Tongue (tissue), 1 donor: ENCODE measurements at regions not wholly inside any gene's neighbourhood (a gene's known extent, or its start where the extent isn't known, plus 50 kb on each side); places are given as distances from the start of the nearest gene placed in this dataset.

Experiments used
- DNase-seq: peaks from one replicate; pipeline ENCODE4 v3.0.0-alpha.2; 2015

- no peak for DNase-seq
These were observed 581.1 kb downstream of the CAAP1 start for GRCh38 chr9:26311463-26311995.

DNA sequence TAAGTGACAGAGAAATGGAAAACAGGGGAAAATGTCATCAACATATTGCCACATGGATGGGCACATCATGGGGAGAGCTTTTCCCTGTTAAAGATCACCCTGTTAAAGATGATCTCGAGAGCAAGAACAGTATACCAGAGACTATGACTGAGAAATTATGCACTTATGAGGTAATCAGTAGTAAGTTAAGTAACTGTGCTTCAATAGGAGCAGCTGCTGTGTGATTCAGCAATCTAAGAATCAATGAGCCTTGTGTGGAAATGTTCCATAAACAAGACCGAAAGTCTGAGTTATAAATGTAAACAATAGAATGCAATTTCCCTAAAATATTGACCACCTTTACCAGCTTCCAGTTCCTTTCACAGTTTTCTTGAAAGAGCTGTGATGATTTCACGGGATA, 582.3 kb downstream of the CAAP1 start:
- no peak for DNase-seq

DNA sequence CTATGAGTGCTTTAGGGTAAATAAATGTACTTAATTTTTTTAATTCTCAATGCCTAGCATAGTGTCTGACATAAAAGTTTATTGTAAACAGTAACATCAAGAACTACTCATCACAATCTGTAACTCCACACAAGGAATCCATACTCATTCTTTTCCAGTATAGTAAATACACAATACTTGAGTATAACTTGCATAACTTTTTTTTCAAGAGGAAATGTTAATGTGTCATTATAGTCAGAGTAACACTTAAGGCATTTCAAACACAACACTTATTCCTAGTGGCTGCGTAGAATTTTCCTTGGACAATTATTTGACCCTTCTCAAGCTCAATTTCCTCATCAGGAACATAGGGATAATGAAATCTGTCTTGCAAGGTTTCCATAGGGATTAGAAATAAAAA, 584.3 kb downstream of the CAAP1 start:
- DNase-seq = no peak

GRCh38 chr9:26301659-26302058, 590.9 kb downstream of the CAAP1 start:
- no peak for DNase-seq

DNA sequence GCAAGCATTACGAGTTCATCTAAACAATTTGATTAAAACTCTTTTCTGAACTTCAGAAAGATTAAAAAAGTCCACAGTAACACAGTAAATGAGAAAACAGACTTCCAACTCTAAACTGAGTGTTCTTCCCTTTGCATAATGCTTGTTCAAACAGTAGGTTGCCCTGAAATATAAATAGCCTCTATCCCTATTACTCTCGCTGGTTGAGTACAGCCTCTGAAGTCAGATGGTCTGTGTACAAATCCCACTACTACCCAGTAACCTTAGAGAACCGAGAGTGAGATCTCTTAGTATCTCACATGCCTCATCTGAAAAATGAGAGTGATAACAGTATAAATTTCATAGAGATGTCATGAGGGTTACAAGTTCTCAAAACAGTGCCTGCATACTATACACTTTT, 591.6 kb downstream of the CAAP1 start:
- no peak for DNase-seq

DNA sequence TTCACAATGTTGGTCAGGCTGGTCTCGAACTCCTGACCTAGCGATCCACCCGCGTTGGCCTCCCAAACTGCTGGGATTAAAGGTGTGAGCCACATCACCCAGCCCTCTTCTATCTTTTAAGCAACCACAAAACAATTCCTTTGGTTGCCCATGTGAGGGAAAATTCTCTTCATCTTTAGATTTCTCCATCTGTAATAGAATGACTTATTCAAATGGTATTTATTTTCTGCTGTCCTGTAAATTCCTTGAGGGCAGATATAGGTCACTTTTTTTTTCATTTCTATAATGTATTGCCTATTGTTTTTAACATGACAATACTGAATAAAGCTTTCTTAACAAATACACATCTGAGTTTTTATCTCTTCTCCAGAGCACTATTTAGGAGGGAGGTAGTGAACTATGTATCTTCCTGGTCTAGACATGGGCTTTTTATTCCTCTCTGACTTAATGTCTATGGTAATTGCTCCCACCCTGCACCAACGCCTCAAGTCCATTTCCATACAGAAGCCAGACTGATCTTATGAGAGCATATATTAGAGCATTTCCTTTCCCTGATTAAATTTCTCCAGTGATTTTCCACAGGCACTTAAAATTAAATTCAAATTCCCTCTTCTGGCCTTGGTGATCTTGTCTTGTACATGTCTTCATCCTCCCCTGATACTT, 595.6 kb downstream of the CAAP1 start:
- DNase-seq = no peak

DNA sequence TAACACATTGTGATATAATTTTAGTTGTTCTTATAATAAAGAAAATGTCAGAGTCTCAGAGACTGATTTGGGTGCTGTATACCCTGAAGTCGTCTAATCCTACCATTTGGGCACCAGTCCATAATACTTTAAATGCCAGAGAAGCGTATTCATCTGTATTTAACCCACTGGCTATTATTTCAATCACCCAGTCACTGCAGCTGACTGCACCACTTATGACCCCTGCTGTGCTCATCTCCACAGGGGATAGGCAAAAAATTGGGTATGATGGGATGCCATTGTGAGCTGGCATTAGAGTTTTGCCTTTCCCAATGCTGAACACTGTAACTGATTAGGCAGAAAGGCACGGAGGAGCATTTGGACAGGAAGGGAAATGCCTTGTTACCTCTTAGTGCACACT, 599.7 kb downstream of the CAAP1 start:
- no peak for DNase-seq

DNA sequence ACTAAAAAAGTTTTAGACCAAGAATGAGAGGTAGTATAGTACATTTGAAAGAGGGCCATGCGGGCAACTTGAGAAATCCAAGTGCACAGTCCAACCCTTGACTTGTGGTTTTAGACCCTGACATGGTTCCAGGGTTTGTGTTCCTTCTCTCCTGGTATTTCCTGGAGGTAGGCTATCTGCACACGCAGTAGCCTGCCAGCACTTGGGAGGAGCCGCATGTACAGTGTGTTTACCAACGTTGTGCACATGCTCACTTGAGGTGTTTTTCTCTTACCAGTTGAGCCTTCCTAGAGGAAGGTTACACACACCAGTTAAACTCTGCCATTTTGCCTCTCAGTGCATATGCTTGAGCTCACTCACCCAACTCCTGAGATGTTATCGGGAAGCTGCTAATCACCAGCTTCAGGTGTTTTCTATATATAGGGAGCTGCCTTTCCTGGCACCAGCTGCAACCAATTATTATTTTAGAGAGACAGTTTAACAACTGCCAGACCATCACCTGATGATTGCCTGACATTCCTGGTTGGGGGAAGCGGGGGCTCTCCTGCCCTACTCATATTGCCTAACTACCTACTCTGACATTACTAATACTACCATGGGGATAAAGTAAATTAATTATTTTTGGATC, 593.4 kb upstream of the TUSC1 start:
- no peak for DNase-seq

- no peak for DNase-seq
These were observed 588.0 kb upstream of the TUSC1 start for GRCh38 chr9:26266146-26266793.

DNA sequence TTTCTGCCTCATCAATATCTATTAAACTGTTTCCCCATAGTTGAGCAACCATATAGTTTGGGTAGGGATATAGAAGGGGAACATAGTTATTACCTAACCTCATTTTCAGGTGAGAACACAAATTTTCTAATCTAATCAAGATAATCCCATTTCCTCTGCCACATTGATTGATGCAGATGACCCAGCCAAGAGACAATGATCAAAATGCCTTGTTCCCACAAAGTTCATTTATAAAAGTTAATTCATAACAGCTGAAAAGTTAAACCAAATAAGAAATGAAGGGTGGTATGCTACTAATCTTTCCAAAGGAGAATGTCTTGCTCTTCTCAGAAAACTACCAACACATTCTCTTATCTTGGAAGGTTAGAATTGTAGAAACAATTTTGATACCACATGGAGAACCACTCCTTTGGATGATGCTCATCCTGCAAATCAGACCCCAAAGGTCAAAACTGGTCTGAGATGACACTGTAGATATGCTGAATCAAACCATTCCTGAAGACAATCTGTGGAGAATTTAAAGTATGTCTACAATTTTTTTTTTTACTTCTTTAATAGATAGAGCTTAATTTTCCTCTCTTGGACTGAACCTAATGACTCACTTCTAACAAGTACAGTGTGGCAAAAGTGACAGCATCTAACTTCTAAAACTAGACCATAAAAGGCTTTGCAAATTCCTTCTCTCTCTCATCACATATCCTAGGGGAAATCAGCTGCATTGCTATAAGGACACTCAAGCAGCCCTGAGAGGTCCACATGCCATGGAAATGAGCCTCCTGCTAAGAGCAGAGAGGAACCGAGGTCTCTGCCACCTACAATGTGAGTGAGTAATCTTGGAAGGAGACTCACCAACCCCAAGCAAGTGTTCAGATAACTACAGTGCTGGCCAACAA, 586.7 kb upstream of the TUSC1 start:
- DNase-seq = no peak

GRCh38 chr9:26263478-26263877, 585.2 kb upstream of the TUSC1 start:
- DNase-seq = no peak

GRCh38 chr9:26262421-26263107, 584.3 kb upstream of the TUSC1 start:
- no peak for DNase-seq

DNA sequence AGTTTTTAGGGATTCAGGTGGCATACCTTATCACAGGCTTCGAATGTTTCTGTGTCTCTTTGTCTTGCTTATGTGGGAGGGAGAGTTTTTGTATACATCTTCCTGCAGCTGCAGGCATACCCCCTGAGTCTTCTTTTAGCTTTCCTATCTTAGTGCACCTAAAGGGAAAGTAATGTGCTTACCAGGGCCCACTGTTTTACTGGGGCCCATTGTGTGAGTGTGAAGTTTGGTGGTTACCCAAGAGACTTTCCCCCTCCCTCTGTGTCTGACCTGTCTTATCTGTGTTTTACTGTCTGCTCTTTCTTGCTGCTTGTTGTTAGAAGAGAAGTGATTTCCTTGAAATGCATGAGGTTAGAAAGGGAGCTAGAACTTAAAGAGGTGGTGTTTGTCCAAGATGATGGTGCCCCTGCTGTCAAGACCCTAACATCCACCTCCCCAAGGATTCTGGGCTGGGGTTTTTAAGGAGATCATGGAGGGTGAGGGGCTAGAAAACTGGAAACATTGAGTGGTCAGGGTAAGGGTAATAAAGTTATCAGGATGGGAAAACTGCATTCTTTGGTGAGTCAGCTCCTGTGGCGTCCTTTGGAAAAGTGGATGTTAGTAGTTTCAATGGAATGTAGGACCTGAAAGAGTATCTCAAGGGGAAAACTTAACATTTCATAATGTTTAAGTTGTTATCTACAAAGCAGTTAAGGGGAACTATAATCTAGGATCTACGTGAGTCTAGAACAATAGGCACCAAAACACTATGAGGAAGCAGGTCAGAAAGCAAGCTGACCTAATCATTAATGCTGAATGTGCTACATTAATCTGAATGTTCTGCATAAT, 583.5 kb upstream of the TUSC1 start:
- no peak for DNase-seq

DNA sequence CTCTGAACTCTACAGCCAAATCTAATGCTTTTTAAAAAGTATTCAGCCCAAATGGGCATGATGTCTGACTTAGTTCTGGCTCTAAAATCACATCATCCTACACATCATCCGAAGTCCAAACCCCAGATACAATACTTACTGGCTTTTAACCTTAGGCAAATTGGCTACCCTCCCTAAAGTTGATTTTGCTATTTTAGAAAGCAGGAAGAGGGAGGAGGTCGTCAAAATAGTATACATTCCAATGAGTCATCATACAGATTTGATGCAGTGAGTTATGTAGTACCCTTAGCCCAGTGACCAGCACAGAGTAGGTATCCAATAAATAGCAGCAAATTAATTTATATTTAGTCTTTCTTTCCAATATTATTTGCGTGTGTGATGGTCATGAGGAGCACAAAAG, 582.0 kb upstream of the TUSC1 start:
- DNase-seq = no peak

GRCh38 chr9:26247861-26248260, 569.6 kb upstream of the TUSC1 start:
- no peak for DNase-seq

DNA sequence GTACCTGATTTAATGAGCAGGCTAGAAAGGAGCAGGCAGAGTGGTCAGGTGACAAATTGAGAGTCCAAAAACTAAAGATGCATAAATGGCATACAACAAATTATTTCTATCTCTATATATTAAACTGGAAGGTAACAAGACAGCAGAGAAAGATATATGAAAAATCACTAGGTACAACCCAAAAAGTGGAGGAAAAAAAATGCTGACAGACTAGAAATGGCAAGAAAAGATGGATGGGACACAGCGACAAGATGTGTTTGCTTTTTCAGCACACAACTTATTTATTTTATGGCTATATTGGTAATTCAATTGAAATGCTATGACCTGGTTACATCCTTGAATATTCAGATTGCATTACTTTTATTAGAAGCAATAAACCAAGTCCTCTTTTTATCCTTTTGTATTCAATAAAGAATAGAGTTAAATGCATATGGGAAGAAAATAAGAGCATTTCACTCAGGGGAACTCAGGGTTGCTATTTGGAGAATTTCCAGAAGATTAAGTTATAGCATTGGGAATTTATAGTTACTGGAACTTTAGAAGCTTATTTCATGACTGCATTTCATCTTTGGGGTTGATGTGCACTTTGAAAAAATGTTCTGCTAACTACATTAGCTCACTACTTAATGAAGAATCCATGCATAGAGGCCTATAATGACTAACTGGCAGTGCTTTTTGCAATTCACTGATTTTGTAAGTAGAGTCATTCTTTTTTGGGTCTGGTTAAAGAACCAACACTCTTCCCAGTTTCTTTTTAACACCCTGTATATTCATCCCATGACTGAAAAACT, 566.6 kb upstream of the TUSC1 start:
- DNase-seq = peak; percentile 2

GRCh38 chr9:26243726-26244125, 565.5 kb upstream of the TUSC1 start:
- no peak for DNase-seq

DNA sequence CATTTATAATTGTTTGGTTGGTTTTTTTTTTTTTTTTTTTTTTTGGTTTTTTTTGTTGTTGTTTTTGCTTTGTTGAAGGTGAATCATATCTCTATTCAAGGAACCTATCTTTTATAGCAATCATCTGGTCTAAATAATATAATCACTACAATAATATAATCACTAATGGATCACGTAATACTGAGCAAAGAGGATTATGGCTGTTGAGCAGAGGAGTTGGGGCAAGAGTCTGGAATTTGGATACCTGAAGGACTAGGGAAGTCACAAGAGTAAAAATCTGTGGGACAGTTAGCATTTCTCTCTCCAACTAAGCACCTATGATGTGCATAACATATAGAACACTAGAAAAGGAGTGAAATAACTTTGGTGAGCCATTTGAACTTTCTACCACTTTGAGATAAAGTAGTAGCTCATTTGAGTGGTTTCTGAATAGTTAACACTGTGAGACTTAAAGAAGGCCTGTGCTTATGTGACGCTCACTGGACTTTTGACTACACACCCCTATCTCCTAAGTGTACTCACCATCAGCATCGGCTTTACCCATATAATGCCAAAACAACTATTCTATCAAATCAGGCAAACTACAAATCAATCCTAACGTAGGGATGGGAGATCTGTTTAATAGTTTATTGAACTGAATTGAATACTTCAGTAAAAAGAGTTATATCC, 564.9 kb upstream of the TUSC1 start:
- no peak for DNase-seq

GRCh38 chr9:26240020-26240419, 561.8 kb upstream of the TUSC1 start:
- DNase-seq = no peak

- no peak for DNase-seq
These were observed 559.0 kb upstream of the TUSC1 start for GRCh38 chr9:26237256-26237655.
